GM23338 (cell line): ENCODE measurements at regions not wholly inside any gene's neighbourhood (a gene's known extent, or its start where the extent isn't known, plus 50 kb on each side); places are given as distances from the start of the nearest gene placed in this dataset.

Source experiments
- CREB1 ChIP-seq: fragments of 250-450 bp; sonication (Bioruptor Pico); IDR thresholded peaks from 2 replicates; pipeline ENCODE4 v1.5.0; 2020; ENCODE audit warnings: low read depth, mild to moderate bottlenecking, moderate library complexity
- CTCF ChIP-seq, 2 experiments: fragments of 200-600 bp in 1 of 2; sonication (generic) in 1 of 2; conservative IDR thresholded peaks; 2 replicates each; pipeline versions ENCODE4 v1.5.1 to v1.6.1; 2016 to 2017; ENCODE audit warnings: antibody characterized with exemption in 2 of 2, low read depth in 2 of 2, mild to moderate bottlenecking in 2 of 2, moderate library complexity in 1 of 2
- ETS1 ChIP-seq: IDR thresholded peaks from 2 replicates; pipeline ENCODE4 v1.6.1; 2016; ENCODE audit warnings: antibody characterized with exemption
- EZH2 ChIP-seq: fragments of 200-600 bp; sonication (generic); IDR thresholded peaks from one replicate; pipeline ENCODE4 v1.8.0; 2017; ENCODE audit warnings: antibody characterized with exemption, mild to moderate bottlenecking, low read depth; ENCODE audit not compliant: unreplicated experiment
- EZH2phosphoT487 ChIP-seq: fragments of 200-600 bp; sonication (generic); IDR thresholded peaks from one replicate; pipeline ENCODE4 v1.8.1; 2018; ENCODE audit warnings: antibody characterized with exemption; ENCODE audit not compliant: unreplicated experiment
- JUNB ChIP-seq: IDR thresholded peaks from one replicate; pipeline ENCODE4 v1.6.1; 2016; ENCODE audit warnings: antibody characterized with exemption; ENCODE audit not compliant: unreplicated experiment
- NANOG ChIP-seq: IDR thresholded peaks from 2 replicates; pipeline ENCODE4 v1.6.1; 2016; ENCODE audit warnings: antibody characterized with exemption, borderline replicate concordance
- POLR2AphosphoS5 ChIP-seq: IDR thresholded peaks from 2 replicates; pipeline ENCODE4 v1.6.1; 2016; ENCODE audit warnings: antibody characterized with exemption, low read depth
- REST ChIP-seq: IDR thresholded peaks from one replicate; pipeline ENCODE4 v1.6.1; 2018; ENCODE audit warnings: antibody characterized with exemption; ENCODE audit not compliant: unreplicated experiment

DNA sequence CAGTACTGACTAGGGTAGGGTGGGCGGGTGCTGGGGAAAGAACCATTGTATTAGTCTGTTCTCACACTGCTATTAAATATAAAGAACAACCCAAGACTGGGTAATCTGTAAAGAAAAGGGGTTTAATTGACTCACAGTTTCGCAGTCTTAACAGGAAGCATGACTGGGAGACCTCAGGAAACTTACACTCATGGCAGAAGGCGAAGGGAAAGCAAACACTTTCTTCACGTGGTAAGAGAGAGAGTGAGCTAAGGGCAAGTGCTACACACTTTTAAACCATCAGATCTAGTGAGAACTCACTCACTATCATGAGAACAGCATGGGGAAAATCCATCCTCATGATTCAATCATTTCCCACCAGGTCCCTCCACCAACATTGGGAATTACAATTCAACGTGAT is 98.0 kb downstream of the OXSM start:
- no peak for TF ChIP-seq CTCF (conservative IDR thresholded peaks at IDR 0.05; ENCODE audit: low read depth in 2 of 2)
- TF ChIP-seq EZH2, result no peak
- TF ChIP-seq EZH2phosphoT487, result no peak
- TF ChIP-seq JUNB, result no peak
- TF ChIP-seq REST, result no peak
- TF ChIP-seq POLR2AphosphoS5, result no peak
- no peak for TF ChIP-seq CREB1 (CRISPR knock-in tag)
- TF ChIP-seq NANOG, result no peak
- no peak for TF ChIP-seq ETS1
